ENCODE measurements at regions not wholly inside any gene's neighbourhood (a gene's known extent, or its start where the extent isn't known, plus 50 kb on each side); places are given as distances from the start of the nearest gene placed in this dataset.

DNA sequence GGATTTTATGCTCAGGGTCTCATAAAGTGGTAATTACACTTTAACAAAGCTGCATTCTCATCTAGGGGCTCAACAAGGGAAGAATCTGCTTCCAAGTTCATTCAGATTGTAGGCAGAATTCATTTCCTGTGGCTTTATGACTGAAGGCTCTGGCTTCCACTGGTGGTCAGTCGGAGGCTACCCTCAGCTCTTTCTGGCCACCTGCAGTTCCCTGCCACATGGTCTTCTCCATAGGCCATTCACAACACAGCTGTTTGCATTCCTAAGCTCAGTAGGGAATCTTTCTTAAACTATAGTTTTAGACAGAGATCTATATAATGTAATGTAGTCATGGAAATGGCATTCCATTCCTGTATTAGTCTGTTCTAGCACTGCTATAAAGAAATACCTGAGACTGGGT is 973.0 kb upstream of the SLIT2 start:
- TF ChIP-seq POLR2A (IDR thresholded peaks at IDR 0.05): no peak
- TF ChIP-seq CTCF (IDR thresholded peaks at IDR 0.05): no peak

All from testis (tissue), 2 donors.